H1 (cell line): ENCODE measurements at regions not wholly inside any gene's neighbourhood (a gene's known extent, or its start where the extent isn't known, plus 50 kb on each side); places are given as distances from the start of the nearest gene placed in this dataset.

ENCODE experiments used
- CTCF ChIA-PET: fragments of 300-600 bp; sonication (Branson Sonifier 250); formaldehyde crosslinking; loops from one replicate; lab custom pipeline; 2021; ENCODE audit not compliant: partially characterized antibody; lab: Charles Lee
- POLR2A ChIA-PET: fragments of 300-600 bp; sonication (Branson Sonifier 250); formaldehyde crosslinking; loops from one replicate; lab custom pipeline; 2021; ENCODE audit warnings: inconsistent platforms; ENCODE audit not compliant: partially characterized antibody; lab: Charles Lee
- DNase-seq, 2 experiments: peaks; one replicate each; pipeline versions ENCODE4 v3.0.0 to v3.0.0-alpha.2; 2010 to 2022; ENCODE audit warnings: low spot score in 2 of 2, low read depth in 1 of 2, mixed read lengths in 1 of 2
- FAIRE-seq: peaks from 2 replicates; lab custom pipeline; 2011; peaks lifted over from hg19 to GRCh38; lab: Jason Lieb, UNC
- H2AFZ ChIP-seq: 2 replicates; pipeline ENCODE4 v1.8.1; 2012; ENCODE audit warnings: low read length, inconsistent platforms
- H2AK5ac ChIP-seq: 2 replicates; pipeline ENCODE4 v1.6.1; 2013; ENCODE audit warnings: low read depth, low read length
- H2BK120ac ChIP-seq: replicated peaks from 2 replicates; pipeline ENCODE3; 2013; ENCODE audit warnings: low read depth, low read length, inconsistent platforms
- H2BK12ac ChIP-seq: 2 replicates; pipeline ENCODE4 v1.6.1; 2013; ENCODE audit warnings: low read depth, low read length
- H2BK15ac ChIP-seq: 2 replicates; pipeline ENCODE4 v1.6.1; 2013; ENCODE audit warnings: low read length
- H2BK20ac ChIP-seq: 2 replicates; pipeline ENCODE4 v1.6.1; 2013; ENCODE audit warnings: low read length
- H2BK5ac ChIP-seq: 2 replicates; pipeline ENCODE4 v1.6.1; 2013; ENCODE audit warnings: low read depth, low read length
- H3K14ac ChIP-seq: 2 replicates; pipeline ENCODE4 v1.6.1; 2013; ENCODE audit warnings: inconsistent platforms; ENCODE audit not compliant: insufficient read length
- H3K18ac ChIP-seq: 2 replicates; pipeline ENCODE4 v1.6.1; 2013; ENCODE audit warnings: low read length; ENCODE audit errors: extremely low read depth
- H3K23ac ChIP-seq: 2 replicates; pipeline ENCODE4 v1.6.1; 2013; ENCODE audit warnings: inconsistent platforms; ENCODE audit not compliant: insufficient read length
- H3K23me2 ChIP-seq: 2 replicates; pipeline ENCODE4 v1.6.1; 2013; ENCODE audit warnings: low read depth, low read length
- H3K27ac ChIP-seq: 2 replicates; pipeline ENCODE4 v1.6.1; 2011; ENCODE audit warnings: low read depth, low read length, inconsistent platforms
- H3K27me3 ChIP-seq, 4 experiments: replicated peaks in 1 of 4; 1 replicate in 1 of 4; 2 replicates in 3 of 4; pipeline versions ENCODE4 v1.6.1 to v1.8.1; 2011 to 2013; ENCODE audit warnings: low read length in 3 of 4, mild to moderate bottlenecking in 3 of 4, inconsistent platforms in 2 of 4, mixed read lengths in 2 of 4, moderate library complexity in 1 of 4; ENCODE audit not compliant: control insufficient read depth in 3 of 4, insufficient read depth in 3 of 4; ENCODE audit errors: extremely low read depth in 1 of 4
- H3K36me3 ChIP-seq, 4 experiments: 2 replicates each; pipeline versions ENCODE4 v1.6.1 to v1.8.1; 2011 to 2013; ENCODE audit warnings: mild to moderate bottlenecking in 4 of 4, low read length in 3 of 4, moderate library complexity in 2 of 4, control low read depth in 1 of 4, inconsistent platforms in 1 of 4; ENCODE audit not compliant: insufficient read depth in 4 of 4, control insufficient read depth in 2 of 4
- H3K4ac ChIP-seq: replicated peaks from 2 replicates; pipeline ENCODE3; 2013; ENCODE audit warnings: low read length, low read depth, mixed read lengths, inconsistent platforms; ENCODE audit not compliant: insufficient read length
- H3K4me1 ChIP-seq, 4 experiments: replicated peaks in 1 of 4; 1 replicate in 1 of 4; 2 replicates in 3 of 4; pipeline versions ENCODE4 v1.6.1 to v1.8.1; 2011 to 2013; ENCODE audit warnings: low read length in 3 of 4, inconsistent platforms in 2 of 4, mixed read lengths in 1 of 4; ENCODE audit not compliant: insufficient read depth in 4 of 4, control insufficient read depth in 3 of 4
- H3K4me2 ChIP-seq, 2 experiments: 2 replicates each; pipeline versions ENCODE4 v1.6.1 to v1.8.1; 2011 to 2013; ENCODE audit warnings: low read depth in 2 of 2, low read length in 2 of 2, control low read depth in 1 of 2, inconsistent platforms in 1 of 2, mild to moderate bottlenecking in 1 of 2; ENCODE audit not compliant: insufficient read depth in 1 of 2
- H3K4me3 ChIP-seq, 4 experiments: fragments of 200-600, 300-600 bp in 1 of 4; sonication (generic), shearing (Covaris generic), sonication (Bioruptor Twin) in 1 of 4; 2 replicates each; pipeline versions ENCODE4 v1.5.1 to v1.8.1; 2011 to 2016; ENCODE audit warnings: low read length in 4 of 4, low read depth in 3 of 4, control low read depth in 2 of 4, inconsistent platforms in 2 of 4, mild to moderate bottlenecking in 2 of 4, mixed read lengths in 1 of 4, moderate library complexity in 1 of 4; ENCODE audit not compliant: insufficient read depth in 2 of 4; ENCODE audit errors: extremely low read depth in 1 of 4
- H3K56ac ChIP-seq: replicated peaks from 2 replicates; pipeline ENCODE3; 2013; ENCODE audit warnings: low read depth, mild to moderate bottlenecking, mixed read lengths, low read length, inconsistent platforms; ENCODE audit not compliant: insufficient read length
- H3K79me1 ChIP-seq: 2 replicates; pipeline ENCODE4 v1.6.1; 2013; ENCODE audit warnings: low read depth, low read length, control low read depth
- H3K79me2 ChIP-seq, 2 experiments: 2 replicates each; pipeline versions ENCODE4 v1.6.1 to v1.8.1; 2012 to 2013; ENCODE audit warnings: low read length in 2 of 2, mild to moderate bottlenecking in 2 of 2, inconsistent platforms in 1 of 2; ENCODE audit not compliant: insufficient read depth in 2 of 2, control insufficient read depth in 1 of 2
- H3K9ac ChIP-seq, 4 experiments: replicated peaks in 1 of 4; 1 replicate in 1 of 4; 2 replicates in 3 of 4; pipeline versions ENCODE4 v1.6.1 to v1.8.1; 2011 to 2013; ENCODE audit warnings: low read depth in 3 of 4, low read length in 3 of 4, control low read depth in 2 of 4, mild to moderate bottlenecking in 2 of 4, moderate library complexity in 2 of 4, inconsistent platforms in 1 of 4; ENCODE audit errors: extremely low read depth in 1 of 4
- H3K9me3 ChIP-seq, 2 experiments: 2 replicates each; pipeline versions ENCODE4 v1.6.1 to v1.8.1; 2012 to 2013; ENCODE audit warnings: mild to moderate bottlenecking in 2 of 2, moderate library complexity in 2 of 2, control low read depth in 1 of 2, inconsistent platforms in 1 of 2, low read depth in 1 of 2, low read length in 1 of 2, mixed read lengths in 1 of 2; ENCODE audit not compliant: insufficient read depth in 2 of 2
- H4K20me1 ChIP-seq, 2 experiments: replicated peaks in 1 of 2; 2 replicates each; pipeline versions ENCODE3 to v1.8.1; 2011 to 2013; ENCODE audit warnings: inconsistent platforms in 2 of 2, low read length in 2 of 2, mild to moderate bottlenecking in 1 of 2; ENCODE audit not compliant: insufficient read depth in 2 of 2, control insufficient read depth in 1 of 2
- H4K5ac ChIP-seq: 2 replicates; pipeline ENCODE4 v1.6.1; 2013; ENCODE audit warnings: low read length, low read depth, mixed read lengths, inconsistent platforms; ENCODE audit not compliant: insufficient read length
- H4K8ac ChIP-seq: 2 replicates; pipeline ENCODE4 v1.8.0; 2013; ENCODE audit warnings: mild to moderate bottlenecking, moderate library complexity, low read length, inconsistent platforms; ENCODE audit not compliant: insufficient read depth; ENCODE audit errors: extremely low read depth
- H4K91ac ChIP-seq: replicated peaks from 2 replicates; pipeline ENCODE3; 2013; ENCODE audit warnings: low read length, mixed read lengths, inconsistent platforms; ENCODE audit not compliant: insufficient read length
- BACH1 ChIP-seq: IDR thresholded peaks from 2 replicates; pipeline ENCODE4 v1.6.1; 2012; ENCODE audit warnings: low read length, improper control_type of control experiment
- CHD1 ChIP-seq: IDR thresholded peaks from 2 replicates; pipeline ENCODE4 v1.6.1; 2012; ENCODE audit warnings: low read depth, low read length, improper control_type of control experiment
- CTBP2 ChIP-seq: IDR thresholded peaks from 2 replicates; pipeline ENCODE4 v1.7.0; 2011; ENCODE audit warnings: borderline replicate concordance, mild to moderate bottlenecking, moderate library complexity, mixed read lengths, low read length; ENCODE audit not compliant: insufficient read depth, insufficient read length
- FOSL1 ChIP-seq: IDR thresholded peaks from 2 replicates; pipeline ENCODE4 v1.6.1; 2011; ENCODE audit warnings: mild to moderate bottlenecking, low read depth, low read length, moderate library complexity; ENCODE audit not compliant: insufficient read depth
- JUND ChIP-seq: IDR thresholded peaks from 2 replicates; pipeline ENCODE4 v1.6.1; 2011; ENCODE audit warnings: mild to moderate bottlenecking, improper control_type of control experiment, low read length
- KDM4A ChIP-seq: IDR thresholded peaks from one replicate; pipeline ENCODE4 v1.7.1; 2012; ENCODE audit warnings: low read depth, mild to moderate bottlenecking, moderate library complexity, low read length, inconsistent platforms; ENCODE audit not compliant: severe bottlenecking
- POLR2AphosphoS5 ChIP-seq: IDR thresholded peaks from 2 replicates; pipeline ENCODE4 v1.6.1; 2011; ENCODE audit warnings: low read depth, low read length
- SIX5 ChIP-seq: IDR thresholded peaks from 2 replicates; pipeline ENCODE4 v1.6.1; 2011; ENCODE audit warnings: mild to moderate bottlenecking, low read depth, low read length
- TAF1 ChIP-seq: IDR thresholded peaks from 2 replicates; pipeline ENCODE4 v1.6.1; 2011; ENCODE audit warnings: mild to moderate bottlenecking, low read depth, low read length
- YY1 ChIP-seq: IDR thresholded peaks from 2 replicates; pipeline ENCODE4 v1.6.1; 2011; ENCODE audit warnings: low read depth, mild to moderate bottlenecking, low read length
- WGBS, 2 experiments: shearing (Covaris generic) in 1 of 2; methylation state at CpG; one replicate each; pipeline versions ENCODE4 v1.1.6 to v1.1.7; 2013 to 2015; ENCODE audit warnings: low lambda C conversion rate in 2 of 2, mixed read lengths in 2 of 2, inconsistent platforms in 1 of 2, low coverage in 1 of 2, missing lambda C conversion rate in 1 of 2; ENCODE audit not compliant: insufficient replicate concordance in 2 of 2, insufficient coverage in 1 of 2, insufficient read length in 1 of 2; ENCODE audit errors: extremely low coverage in 1 of 2, missing lambda C conversion rate in 1 of 2; 5-methylcytosine and 5-hydroxymethylcytosine counted together

DNA sequence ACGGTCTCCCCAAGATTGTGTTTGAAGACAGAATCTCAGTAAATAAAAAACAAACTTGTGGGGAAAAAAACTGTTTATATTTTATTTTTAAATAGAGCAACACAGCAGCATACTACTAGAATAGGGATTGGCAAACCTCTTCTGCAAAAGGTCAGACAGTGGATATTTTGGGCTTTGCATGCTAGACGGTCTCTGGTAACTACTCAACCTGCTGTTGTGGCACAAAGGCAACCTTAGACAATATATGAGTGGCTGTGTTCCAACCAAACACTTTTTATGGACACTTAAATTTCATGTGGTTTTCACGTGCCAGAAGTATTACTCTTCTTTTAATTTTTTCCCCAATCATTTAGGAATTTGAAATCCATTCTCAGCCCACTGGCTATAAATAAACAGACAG, 55.0 kb downstream of the IRX5 start:
- peaks cover 2 to 11% (median 9%) of the 10 kb centered on the region in 4 experiments; a peak in 5 of 7 replicates for H3K4me1 ChIP-seq
- no peak for TF ChIP-seq CHD1
- no peak for TF ChIP-seq SIX5
- no peak for TF ChIP-seq TAF1
- no peak for TF ChIP-seq POLR2AphosphoS5
- no peak for TF ChIP-seq JUND
- TF ChIP-seq FOSL1: no peak
- no peak for TF ChIP-seq BACH1
- no peak for TF ChIP-seq CTBP2
- no peak for TF ChIP-seq KDM4A
- no peak for TF ChIP-seq YY1
- TF ChIP-seq, all 59 proteins: peak for 0
- Histone ChIP-seq H3K14ac (no peak overlapping the region), H2AFZ (no peak overlapping the region), H4K8ac (no peak overlapping the region), H3K4ac (no peak overlapping the region), H2BK120ac (no peak overlapping the region), H3K27ac (no peak overlapping the region), H3K56ac (no peak overlapping the region), H2BK20ac (no peak overlapping the region), H3K23me2 (no peaks in the 10 kb centered on the region), H3K9ac (no peak overlapping the region), H3K79me2 (no peaks in the 10 kb centered on the region), H4K91ac (no peak overlapping the region), H3K4me3 (no peak overlapping the region), H2BK12ac (no peak overlapping the region), H3K9me3 (no peaks in the 10 kb centered on the region), H2AK5ac (no peak overlapping the region), H2BK5ac (no peak overlapping the region), H3K27me3 (no peaks in the 10 kb centered on the region), H3K18ac (no peak overlapping the region), H3K23ac (no peak overlapping the region), H3K36me3 (no peaks in the 10 kb centered on the region), H2BK15ac (no peak overlapping the region), H4K20me1 (no peaks in the 10 kb centered on the region), H3K4me2 (no peak overlapping the region), H4K5ac (no peak overlapping the region), H3K79me1 (no peaks in the 10 kb centered on the region)
- no peak for DNase-seq
- POLR2A ChIA-PET: no interaction called here
- no peak for FAIRE-seq
- 87% methylated on average over 3 of the region's 3 CpGs; no CpG with 5 or more reads in 1 of the 2 experiments for WGBS, 2 experiments
- CTCF ChIA-PET: no interaction called here
